ENCODE measurements at regions not wholly inside any gene's neighbourhood (a gene's known extent, or its start where the extent isn't known, plus 50 kb on each side); places are given as distances from the start of the nearest gene placed in this dataset.
A peak's percentile ranks its signal among the peaks of the same experiment; 100 is the strongest.

DNA sequence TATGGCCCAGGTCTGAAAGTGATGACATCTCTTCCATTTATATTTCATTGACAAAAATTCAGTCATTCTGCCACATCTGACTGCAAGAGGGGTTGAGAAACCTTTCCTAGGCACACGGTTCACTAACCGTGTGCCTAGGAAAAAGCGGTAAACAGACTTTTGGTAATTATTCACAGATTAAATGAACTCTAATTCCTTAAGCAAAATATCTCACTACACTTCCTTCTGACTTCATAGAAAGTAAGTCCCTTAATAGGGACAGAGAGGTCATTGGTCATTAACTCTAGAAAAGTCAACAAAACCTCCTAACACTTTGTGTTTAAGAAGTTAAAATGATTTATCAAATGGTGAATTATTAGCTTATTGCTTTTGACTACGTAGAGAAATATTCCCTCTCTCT lies 205.1 kb downstream of the PDHA2 start:
- 99% methylated on average over 3 of the region's 4 CpGs; no CpG with 5 or more reads in 1 of the 2 experiments for WGBS, 2 experiments (ENCODE audit: insufficient coverage in 1 of 2, insufficient read length in 1 of 2)
- no peak overlapping the region for H3K4me3 ChIP-seq (ENCODE audit: low read length)
- H3K9ac ChIP-seq (ENCODE audit: extremely low read depth, low read length, poor library complexity, severe bottlenecking) = no peak overlapping the region
- H3K36me3 ChIP-seq (ENCODE audit: control insufficient read depth, insufficient read depth, low read length) = no peaks in the 10 kb centered on the region
- Mint-ChIP-seq H3K27me3 (ENCODE audit: insufficient read depth) (no peaks in the 10 kb centered on the region), H3K27ac (no peak overlapping the region), H3K36me3 (ENCODE audit: low read depth) (no peaks in the 10 kb centered on the region), H3K4me1 (no peaks in the 10 kb centered on the region), H3K4me3 (no peak overlapping the region), H3K9me3 (no peaks in the 10 kb centered on the region)
- no peak for DNase-seq
- no peak overlapping the region for H3K27ac ChIP-seq (ENCODE audit: low read depth, low read length)
- no peaks in the 10 kb centered on the region for H3K4me1 ChIP-seq (ENCODE audit: control insufficient read depth, insufficient read depth, low read length)
- no peaks in the 10 kb centered on the region for H3K27me3 ChIP-seq (ENCODE audit: control insufficient read depth, insufficient read depth, low read length, poor library complexity, severe bottlenecking)
- TF ChIP-seq, protein P1, sequence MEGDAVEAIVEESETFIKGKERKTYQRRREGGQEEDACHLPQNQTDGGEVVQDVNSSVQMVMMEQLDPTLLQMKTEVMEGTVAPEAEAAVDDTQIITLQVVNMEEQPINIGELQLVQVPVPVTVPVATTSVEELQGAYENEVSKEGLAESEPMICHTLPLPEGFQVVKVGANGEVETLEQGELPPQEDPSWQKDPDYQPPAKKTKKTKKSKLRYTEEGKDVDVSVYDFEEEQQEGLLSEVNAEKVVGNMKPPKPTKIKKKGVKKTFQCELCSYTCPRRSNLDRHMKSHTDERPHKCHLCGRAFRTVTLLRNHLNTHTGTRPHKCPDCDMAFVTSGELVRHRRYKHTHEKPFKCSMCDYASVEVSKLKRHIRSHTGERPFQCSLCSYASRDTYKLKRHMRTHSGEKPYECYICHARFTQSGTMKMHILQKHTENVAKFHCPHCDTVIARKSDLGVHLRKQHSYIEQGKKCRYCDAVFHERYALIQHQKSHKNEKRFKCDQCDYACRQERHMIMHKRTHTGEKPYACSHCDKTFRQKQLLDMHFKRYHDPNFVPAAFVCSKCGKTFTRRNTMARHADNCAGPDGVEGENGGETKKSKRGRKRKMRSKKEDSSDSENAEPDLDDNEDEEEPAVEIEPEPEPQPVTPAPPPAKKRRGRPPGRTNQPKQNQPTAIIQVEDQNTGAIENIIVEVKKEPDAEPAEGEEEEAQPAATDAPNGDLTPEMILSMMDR (conservative IDR thresholded peaks at IDR 0.05) = no peak
- peaks cover 4% of the 10 kb centered on the region for H3K9me3 ChIP-seq (ENCODE audit: control insufficient read depth, low read length)

- TF ChIP-seq, protein P1 (conservative IDR thresholded peaks at IDR 0.05) = no peak
- Mint-ChIP-seq H3K4me3 (no peak overlapping the region), H3K4me1 (peaks cover 4% of the 10 kb centered on the region), H3K9me3 (no peaks in the 10 kb centered on the region), H3K27ac (no peak overlapping the region), H3K27me3 (ENCODE audit: insufficient read depth) (no peaks in the 10 kb centered on the region), H3K36me3 (ENCODE audit: low read depth) (no peaks in the 10 kb centered on the region)
- no peak overlapping the region for H3K27ac ChIP-seq (ENCODE audit: low read depth, low read length)
- peak overlapping the region; percentile 9 for H3K4me3 ChIP-seq (ENCODE audit: low read length)
- no peak for DNase-seq
- 80 to 84% methylated on average over 1 of the region's 1 CpG for WGBS, 2 experiments (ENCODE audit: insufficient coverage in 1 of 2, insufficient read length in 1 of 2)
- H3K27me3 ChIP-seq (ENCODE audit: control insufficient read depth, insufficient read depth, low read length, poor library complexity, severe bottlenecking) = no peaks in the 10 kb centered on the region
- H3K4me1 ChIP-seq (ENCODE audit: control insufficient read depth, insufficient read depth, low read length) = no peaks in the 10 kb centered on the region
- no peaks in the 10 kb centered on the region for H3K36me3 ChIP-seq (ENCODE audit: control insufficient read depth, insufficient read depth, low read length)
- no peak overlapping the region for H3K9ac ChIP-seq (ENCODE audit: extremely low read depth, low read length, poor library complexity, severe bottlenecking)
- no peaks in the 10 kb centered on the region for H3K9me3 ChIP-seq (ENCODE audit: control insufficient read depth, low read length)
Observed at GRCh38 chr4:96052827-96053226, 212.9 kb downstream of the PDHA2 start.

GRCh38 chr4:96056346-96056934 lies 216.5 kb downstream of the PDHA2 start:
- TF ChIP-seq, protein P1 (conservative IDR thresholded peaks at IDR 0.05) = no peak
- H3K27ac Mint-ChIP-seq = no peak overlapping the region
- H3K27me3 Mint-ChIP-seq (ENCODE audit: insufficient read depth) = no peaks in the 10 kb centered on the region
- H3K4me1 Mint-ChIP-seq = peaks cover 4% of the 10 kb centered on the region
- H3K36me3 Mint-ChIP-seq (ENCODE audit: low read depth) = no peaks in the 10 kb centered on the region
- Histone ChIP-seq H3K9me3 (ENCODE audit: control insufficient read depth, low read length) (no peaks in the 10 kb centered on the region), H3K9ac (ENCODE audit: extremely low read depth, low read length, poor library complexity, severe bottlenecking) (no peak overlapping the region), H3K36me3 (ENCODE audit: control insufficient read depth, insufficient read depth, low read length) (no peaks in the 10 kb centered on the region), H3K4me3 (ENCODE audit: low read length) (no peak overlapping the region), H3K4me1 (ENCODE audit: control insufficient read depth, insufficient read depth, low read length) (no peaks in the 10 kb centered on the region), H3K27ac (ENCODE audit: low read depth, low read length) (no peak overlapping the region), H3K27me3 (ENCODE audit: control insufficient read depth, insufficient read depth, low read length, poor library complexity, severe bottlenecking) (no peaks in the 10 kb centered on the region)
- no peak overlapping the region for H3K4me3 Mint-ChIP-seq
- WGBS, 2 experiments (ENCODE audit: insufficient coverage in 1 of 2, insufficient read length in 1 of 2) = 85 to 89% methylated on average over 10 to 12 of the region's 12 CpGs
- DNase-seq = peak; percentile 65
- H3K9me3 Mint-ChIP-seq = no peaks in the 10 kb centered on the region
